Dermis blood vessel endothelial cell (primary cell): ENCODE measurements at regions not wholly inside any gene's neighbourhood (a gene's known extent, or its start where the extent isn't known, plus 50 kb on each side); places are given as distances from the start of the nearest gene placed in this dataset.
"Not testable (repeated sequence)": the region's sequence is repeated elsewhere in the genome, so short reads cannot be mapped to it uniquely, and the experiment has no call there.

Experiments
- DNase-seq: peaks from one replicate; pipeline ENCODE4 v3.0.0; 2010

GRCh38 chr14:85056267-85056666 lies 473.7 kb upstream of the FLRT2 start:
- DNase-seq: no peak

GRCh38 chr14:85057221-85057620 lies 472.7 kb upstream of the FLRT2 start:
- peak; percentile 63 for DNase-seq

GRCh38 chr14:85058150-85058549 lies 471.8 kb upstream of the FLRT2 start:
- DNase-seq: no peak

DNA sequence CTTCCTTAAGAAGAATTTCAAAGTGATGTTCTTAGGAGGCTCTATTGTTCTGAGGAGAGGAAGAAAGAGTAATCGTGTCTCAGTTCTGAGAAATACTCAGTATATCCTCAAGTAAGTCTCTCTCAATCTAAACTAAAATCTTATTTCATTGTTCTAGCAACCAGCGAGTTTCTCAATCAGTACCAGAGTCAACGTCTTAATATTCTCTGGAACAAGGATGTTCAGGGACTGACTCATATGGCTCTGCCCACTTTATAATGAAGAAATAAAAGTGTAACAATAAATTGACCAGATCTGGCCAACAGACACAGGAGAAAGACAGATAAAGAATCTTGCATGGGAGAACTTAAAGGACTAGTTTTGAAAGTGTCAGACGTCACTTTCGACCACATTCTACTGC lies 469.8 kb upstream of the FLRT2 start:
- DNase-seq: no peak

DNA sequence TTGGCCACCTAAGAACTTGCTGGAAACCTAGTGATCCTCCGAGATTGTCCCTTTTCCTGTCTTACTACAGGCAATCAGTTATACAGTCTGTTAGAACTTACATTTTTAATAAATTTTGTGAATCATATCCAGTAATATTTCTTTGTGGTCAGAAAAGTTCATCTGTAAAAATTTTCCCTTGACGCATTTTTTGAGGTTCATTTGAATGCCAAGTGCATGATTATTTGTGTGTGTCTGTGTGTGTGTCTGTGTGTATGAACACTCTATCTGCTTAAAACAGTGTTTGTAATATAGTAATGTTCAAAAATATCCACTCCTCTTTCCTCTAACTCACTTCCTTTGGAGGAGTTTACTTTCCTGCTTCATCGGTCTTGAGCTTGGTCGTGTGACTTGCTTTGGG lies 468.7 kb upstream of the FLRT2 start:
- DNase-seq: no peak

GRCh38 chr14:85063747-85064146 lies 466.2 kb upstream of the FLRT2 start:
- DNase-seq: no peak

DNA sequence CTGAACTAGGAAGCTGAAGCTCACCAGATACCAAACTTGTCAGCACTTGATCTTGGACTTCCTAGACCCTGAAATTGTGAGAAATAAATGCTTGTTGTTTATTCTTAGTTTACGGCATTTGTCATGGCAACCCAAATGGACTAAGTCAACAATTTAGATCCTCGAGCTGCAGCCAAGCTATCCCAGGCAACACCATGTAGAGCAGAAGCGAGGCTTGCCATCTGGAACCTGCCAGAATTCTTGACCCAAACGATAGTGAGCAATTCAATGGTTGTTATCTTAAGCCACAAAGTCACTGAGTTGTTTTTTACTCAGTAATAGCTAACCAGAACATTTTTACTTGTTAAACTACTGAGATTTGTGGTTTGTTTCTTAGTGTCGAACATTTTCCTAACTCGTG lies 458.5 kb upstream of the FLRT2 start:
- no peak for DNase-seq

GRCh38 chr14:85074955-85075354 lies 455.0 kb upstream of the FLRT2 start:
- DNase-seq: no peak

- DNase-seq: no peak
Observed at GRCh38 chr14:85075694-85076476, 454.1 kb upstream of the FLRT2 start.

- not testable (repeated sequence) for DNase-seq
Observed at GRCh38 chr14:85077716-85078115, 452.2 kb upstream of the FLRT2 start.

- DNase-seq: no peak
Observed at GRCh38 chr14:85079842-85080730, 449.9 kb upstream of the FLRT2 start.

GRCh38 chr14:85084344-85084743 lies 445.6 kb upstream of the FLRT2 start:
- DNase-seq: no peak

DNA sequence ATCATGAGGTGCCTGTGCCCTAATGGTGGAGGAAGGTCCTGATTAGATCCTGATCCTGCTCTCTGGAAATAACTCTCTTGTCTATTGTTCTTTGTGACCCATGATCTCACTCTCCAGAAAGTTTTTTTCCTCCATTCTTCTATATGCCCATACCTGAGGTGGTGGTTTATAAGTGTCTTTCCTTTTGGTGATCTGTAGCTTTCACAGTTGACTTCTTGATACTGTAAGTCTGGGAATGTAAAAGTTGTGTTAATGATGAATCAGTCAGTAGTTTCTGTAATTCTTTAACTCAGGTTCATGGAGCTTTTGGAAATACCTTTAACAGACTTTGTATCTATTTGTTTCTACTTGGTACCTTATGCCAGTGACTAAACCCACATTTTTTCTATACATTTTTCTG lies 444.0 kb upstream of the FLRT2 start:
- DNase-seq: no peak

DNA sequence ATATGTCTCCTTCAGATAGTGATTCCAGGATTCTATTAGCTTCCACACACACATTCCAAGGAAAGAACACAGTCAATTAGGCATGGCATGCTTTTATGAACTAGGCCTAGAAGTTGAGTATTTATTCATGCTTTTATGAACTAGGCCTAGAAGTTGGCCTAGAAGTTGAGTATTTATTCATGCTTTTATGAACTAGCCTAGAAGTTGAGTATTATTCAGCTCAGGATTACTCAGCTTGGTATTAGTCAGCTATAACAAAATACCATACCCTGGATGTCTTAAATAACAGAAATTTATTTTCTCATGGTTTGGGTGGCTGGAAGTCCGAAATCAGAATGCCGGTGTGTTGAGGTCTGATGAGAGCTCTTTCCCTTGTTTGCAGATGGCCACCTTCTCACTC lies 442.7 kb upstream of the FLRT2 start:
- no peak for DNase-seq

DNA sequence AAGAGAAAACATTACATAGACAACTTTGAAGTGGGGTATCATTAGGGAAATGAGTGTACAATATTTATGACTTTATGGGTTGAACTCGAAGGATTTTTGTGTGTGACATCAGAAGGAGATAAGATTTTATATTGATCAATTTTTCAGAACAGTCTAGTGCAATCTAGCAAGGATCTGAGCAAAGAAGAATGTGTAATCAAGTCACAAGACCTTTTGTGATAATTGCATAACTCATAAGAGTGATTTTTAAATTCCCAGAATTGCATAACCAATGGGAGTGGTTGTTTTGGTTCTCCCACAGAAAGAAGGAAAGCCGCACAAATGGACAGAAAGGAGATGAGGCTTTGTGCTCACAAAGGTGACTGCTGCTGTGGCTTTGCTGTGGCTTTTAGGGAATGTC lies 441.8 kb upstream of the FLRT2 start:
- no peak for DNase-seq

DNA sequence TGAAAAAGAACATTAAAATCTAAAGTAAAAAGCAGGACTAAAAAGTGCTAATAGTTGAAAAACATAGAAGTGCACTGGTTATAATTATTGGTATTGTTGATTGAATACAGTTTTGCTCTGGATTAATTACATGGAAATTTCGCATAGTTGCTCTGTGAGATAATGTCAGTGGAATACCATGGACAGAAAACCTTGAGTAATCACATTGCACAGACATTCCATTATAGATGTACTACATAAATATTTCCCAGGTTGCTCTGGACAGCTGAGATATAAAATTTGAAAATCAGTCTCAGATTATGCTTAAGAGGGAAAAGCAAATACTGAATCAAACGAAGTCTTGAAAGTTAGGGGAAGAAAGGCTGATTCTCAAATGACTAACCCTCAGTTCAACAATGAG lies 439.3 kb upstream of the FLRT2 start:
- no peak for DNase-seq

DNA sequence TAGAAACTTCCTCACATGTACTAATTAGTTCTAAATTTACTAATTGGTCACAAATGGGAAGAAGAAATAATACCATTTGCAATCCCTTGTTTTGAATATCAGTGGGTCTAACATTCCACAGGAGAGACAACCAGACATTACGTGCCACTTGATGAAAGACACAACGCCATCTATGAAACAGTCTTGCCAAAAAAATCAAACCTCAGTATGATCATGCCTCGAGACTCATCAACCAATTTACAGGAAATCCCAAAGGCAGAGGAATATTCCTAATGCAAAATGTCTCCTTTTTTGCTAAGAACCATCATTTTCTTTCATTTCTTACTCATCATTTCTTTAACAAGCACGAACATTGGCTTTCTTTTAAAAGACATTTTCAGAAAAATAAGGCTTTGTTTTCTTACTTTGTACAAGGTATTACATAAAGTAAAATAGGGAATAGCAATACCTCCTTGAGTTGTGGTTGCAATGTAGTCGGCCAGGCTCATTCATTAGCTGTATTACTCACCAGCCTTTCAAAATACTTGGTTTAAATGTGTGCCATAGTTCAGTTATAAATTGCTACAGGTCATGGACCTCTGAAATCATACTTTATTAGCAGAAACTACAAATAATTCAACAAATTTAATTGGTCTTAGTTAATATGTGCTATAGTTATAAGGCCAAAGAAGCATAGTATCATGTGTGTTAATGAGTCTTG lies 436.2 kb upstream of the FLRT2 start:
- DNase-seq: no peak

GRCh38 chr14:85102591-85102990 lies 427.4 kb upstream of the FLRT2 start:
- DNase-seq: no peak

DNA sequence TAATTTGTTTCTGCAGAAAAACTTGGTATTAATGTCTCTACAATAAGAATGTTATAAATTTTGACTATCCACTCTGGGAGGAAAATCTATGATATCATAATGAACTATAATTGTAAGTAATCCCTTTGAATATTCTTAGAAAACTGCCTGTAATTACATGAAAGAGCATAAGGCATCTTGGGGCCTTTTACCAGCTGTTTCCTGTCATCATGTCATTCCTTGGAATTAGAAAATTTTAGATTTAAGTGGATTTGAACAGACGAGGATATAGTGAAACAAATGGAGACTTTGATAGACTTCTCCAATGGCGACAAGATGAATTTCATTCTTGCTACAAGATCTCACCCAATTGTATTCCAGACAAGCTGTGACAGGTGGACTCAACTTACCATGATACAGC lies 423.4 kb upstream of the FLRT2 start:
- no peak for DNase-seq

DNA sequence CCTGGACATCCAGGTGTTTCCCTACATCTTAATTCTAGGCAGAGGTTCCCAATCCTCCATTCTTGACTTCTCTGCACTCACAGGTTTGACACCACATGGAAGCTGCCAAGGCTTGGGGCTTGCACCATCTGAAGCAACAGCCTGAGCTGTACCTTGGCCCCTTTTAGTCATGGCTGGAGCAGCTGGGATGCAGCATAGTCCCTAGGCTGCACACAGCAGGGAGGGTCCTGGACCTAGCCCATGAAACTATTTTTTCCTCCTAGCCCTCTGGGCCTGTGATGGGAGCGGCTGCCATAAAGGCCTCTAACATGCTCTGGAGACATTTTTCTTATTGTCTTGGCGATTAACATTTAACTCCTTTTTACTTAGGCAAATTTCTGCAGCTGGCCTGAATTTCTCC lies 417.2 kb upstream of the FLRT2 start:
- no peak for DNase-seq

- DNase-seq: no peak
Observed at GRCh38 chr14:85115921-85116320, 414.0 kb upstream of the FLRT2 start.

DNA sequence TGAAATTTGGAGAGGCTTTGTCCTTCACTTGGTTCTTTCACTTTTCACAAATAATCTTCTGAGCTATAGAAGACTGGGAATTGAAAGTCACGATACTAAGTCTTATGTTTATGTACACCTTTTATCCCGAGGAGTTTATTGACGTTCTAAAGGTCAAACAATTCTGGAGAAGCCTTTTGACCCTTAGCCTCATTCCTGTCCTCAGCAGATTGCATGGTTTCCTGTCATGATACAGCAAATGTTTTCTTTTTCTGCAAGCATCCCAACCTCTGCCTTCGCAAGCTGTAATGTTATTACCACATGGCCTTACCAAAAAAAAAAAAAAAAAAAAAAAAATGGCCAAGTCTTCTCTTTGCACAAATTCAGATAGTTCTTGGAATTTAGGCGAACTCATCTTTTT lies 411.7 kb upstream of the FLRT2 start:
- no peak for DNase-seq

DNA sequence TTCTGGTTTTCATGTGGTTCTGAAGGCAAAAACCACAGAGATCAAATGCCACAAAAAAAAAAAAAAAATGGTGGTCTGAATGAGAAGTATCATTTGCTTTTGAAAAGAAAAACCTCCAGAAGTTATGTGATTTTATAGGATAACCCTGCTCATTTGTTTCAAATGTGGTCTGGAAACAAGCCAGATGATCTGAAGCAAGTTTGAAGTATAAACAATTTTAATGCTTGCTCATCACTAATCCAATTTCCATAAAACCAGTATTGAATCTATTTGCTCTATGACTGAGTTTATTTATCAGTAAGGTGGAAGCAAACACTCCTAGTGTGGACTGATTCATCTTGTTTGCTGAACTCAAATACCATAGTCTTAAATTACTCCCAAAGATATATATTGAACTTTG lies 407.3 kb upstream of the FLRT2 start:
- no peak for DNase-seq

GRCh38 chr14:85123755-85124154 lies 406.2 kb upstream of the FLRT2 start:
- DNase-seq: no peak
